ENCODE measurements at regions not wholly inside any gene's neighbourhood (a gene's known extent, or its start where the extent isn't known, plus 50 kb on each side); places are given as distances from the start of the nearest gene placed in this dataset.

GRCh38 chr7:51471210-51471980 lies 154.8 kb upstream of the COBL start:
- DNase-seq (ENCODE audit: low spot score) = no peak
- Mint-ChIP-seq H3K4me1 (ENCODE audit: low read depth) (peaks cover 7% of the 10 kb centered on the region), H3K36me3 (ENCODE audit: low read depth) (no peaks in the 10 kb centered on the region), H3K9me3 (peaks cover 4% of the 10 kb centered on the region), H3K4me3 (ENCODE audit: low read depth) (no peak overlapping the region), H3K27ac (no peak overlapping the region), H3K27me3 (ENCODE audit: low read depth) (peaks cover 11% of the 10 kb centered on the region)
- intact Hi-C loops (cut with micrococcal nuclease) = no loop called here

GRCh38 chr7:51467384-51468017 lies 150.9 kb upstream of the COBL start:
- DNase-seq (ENCODE audit: low spot score) = no peak
- Mint-ChIP-seq H3K4me1 (ENCODE audit: low read depth) (peaks cover 7% of the 10 kb centered on the region), H3K4me3 (ENCODE audit: low read depth) (no peak overlapping the region), H3K36me3 (ENCODE audit: low read depth) (no peaks in the 10 kb centered on the region), H3K27me3 (ENCODE audit: low read depth) (peaks cover 11% of the 10 kb centered on the region), H3K9me3 (no peaks in the 10 kb centered on the region), H3K27ac (no peak overlapping the region)
- intact Hi-C loops (cut with micrococcal nuclease) = no loop called here

- no peaks in the 10 kb centered on the region for H3K9me3 Mint-ChIP-seq
- no peaks in the 10 kb centered on the region for H3K4me1 Mint-ChIP-seq (ENCODE audit: low read depth)
- H3K4me3 Mint-ChIP-seq (ENCODE audit: low read depth) = no peak overlapping the region
- H3K27me3 Mint-ChIP-seq (ENCODE audit: low read depth) = no peaks in the 10 kb centered on the region
- H3K27ac Mint-ChIP-seq = no peak overlapping the region
- DNase-seq (ENCODE audit: low spot score) = no peak
- H3K36me3 Mint-ChIP-seq (ENCODE audit: low read depth) = no peaks in the 10 kb centered on the region
- intact Hi-C loops (cut with micrococcal nuclease) = no loop called here
Observed at GRCh38 chr7:51459809-51460208, 143.2 kb upstream of the COBL start.

DNA sequence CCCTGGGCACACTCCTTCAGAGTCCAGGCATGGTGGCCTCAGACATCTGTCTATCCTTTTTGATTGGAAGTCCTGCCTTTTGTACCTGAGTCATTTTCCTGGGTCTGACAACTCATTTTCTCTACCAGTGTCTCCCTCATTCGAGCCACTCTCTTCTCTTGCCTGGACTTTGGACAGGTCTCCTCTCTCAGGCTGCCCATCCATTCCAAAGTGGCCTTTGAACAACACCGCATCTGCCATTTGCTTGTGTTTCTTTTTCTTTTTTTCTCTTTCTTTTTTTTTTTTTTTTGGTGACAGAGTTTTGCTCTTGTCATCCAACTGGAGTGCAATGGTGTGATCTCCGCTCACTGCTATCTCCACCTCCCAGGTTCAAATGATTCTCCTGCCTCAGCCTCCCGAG lies 142.1 kb upstream of the COBL start:
- H3K27ac Mint-ChIP-seq = no peak overlapping the region

DNA sequence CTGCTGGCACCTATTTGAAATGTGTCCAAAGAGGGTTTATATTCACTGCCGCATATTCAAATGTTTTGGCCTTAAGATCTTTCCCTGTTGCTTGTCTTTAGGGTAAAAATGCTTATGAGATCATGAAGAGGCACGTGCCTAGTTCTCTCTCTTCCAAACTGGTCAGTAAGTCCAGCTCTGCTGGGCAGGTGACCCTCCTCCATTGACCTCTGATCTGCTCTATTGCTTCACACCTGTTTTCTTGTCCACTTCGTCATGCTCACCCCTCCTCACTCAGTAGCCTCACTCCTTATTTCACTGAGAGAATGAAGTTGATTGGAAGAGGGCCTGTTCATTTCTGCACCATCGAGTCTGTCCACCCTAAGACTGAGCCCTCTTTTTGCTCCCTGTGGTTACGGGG lies 140.5 kb upstream of the COBL start:
- no peak for DNase-seq (ENCODE audit: low spot score)
- H3K27me3 Mint-ChIP-seq (ENCODE audit: low read depth) = no peaks in the 10 kb centered on the region
- no peaks in the 10 kb centered on the region for H3K4me1 Mint-ChIP-seq (ENCODE audit: low read depth)
- no peak overlapping the region for H3K27ac Mint-ChIP-seq
- H3K4me3 Mint-ChIP-seq (ENCODE audit: low read depth) = no peak overlapping the region
- intact Hi-C loops (cut with micrococcal nuclease) = no loop called here
- H3K9me3 Mint-ChIP-seq = no peaks in the 10 kb centered on the region
- H3K36me3 Mint-ChIP-seq (ENCODE audit: low read depth) = no peaks in the 10 kb centered on the region

More for the DNA sequence above, 142.1 kb upstream of the COBL start:
- H3K27me3 Mint-ChIP-seq (ENCODE audit: low read depth) = no peaks in the 10 kb centered on the region
- no peaks in the 10 kb centered on the region for H3K4me1 Mint-ChIP-seq (ENCODE audit: low read depth)
- intact Hi-C loops (cut with micrococcal nuclease) = no loop called here
- no peaks in the 10 kb centered on the region for H3K9me3 Mint-ChIP-seq
- H3K4me3 Mint-ChIP-seq (ENCODE audit: low read depth) = no peak overlapping the region
- DNase-seq (ENCODE audit: low spot score) = no peak
- no peaks in the 10 kb centered on the region for H3K36me3 Mint-ChIP-seq (ENCODE audit: low read depth)

DNA sequence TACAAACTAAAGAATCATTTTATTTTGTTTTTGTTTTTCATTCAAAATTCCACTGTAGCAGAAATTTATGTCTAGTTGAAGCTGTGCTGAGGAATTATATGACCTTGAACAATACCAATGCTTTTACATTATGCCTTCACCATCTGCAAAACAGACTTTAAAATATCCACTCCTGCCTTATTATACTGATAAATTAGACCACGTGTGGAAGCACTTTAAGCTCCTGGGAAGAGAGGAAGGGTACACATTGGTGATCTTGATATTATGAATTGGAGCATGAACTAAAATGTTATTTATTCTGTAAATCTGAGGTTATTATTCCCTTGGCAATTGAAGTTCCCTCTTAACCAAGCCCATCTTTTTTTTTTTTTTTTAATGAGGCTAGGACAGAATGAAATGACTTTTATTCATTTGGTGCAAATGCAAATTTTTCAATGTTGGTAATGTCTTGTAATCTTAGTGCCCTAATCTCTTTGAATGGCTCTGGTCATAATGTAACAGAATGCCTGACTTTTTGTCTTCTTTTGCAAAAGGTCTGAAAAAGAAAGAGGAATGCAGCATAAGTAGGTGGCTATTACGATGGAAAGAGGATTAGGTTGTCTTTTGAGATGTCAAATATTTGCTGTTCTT lies 139.9 kb upstream of the COBL start:
- no peak for DNase-seq (ENCODE audit: low spot score)
- no peaks in the 10 kb centered on the region for H3K36me3 Mint-ChIP-seq (ENCODE audit: low read depth)
- H3K4me1 Mint-ChIP-seq (ENCODE audit: low read depth) = no peaks in the 10 kb centered on the region
- H3K9me3 Mint-ChIP-seq = no peaks in the 10 kb centered on the region
- no peaks in the 10 kb centered on the region for H3K27me3 Mint-ChIP-seq (ENCODE audit: low read depth)
- intact Hi-C loops (cut with micrococcal nuclease) = no loop called here
- H3K4me3 Mint-ChIP-seq (ENCODE audit: low read depth) = no peak overlapping the region
- H3K27ac Mint-ChIP-seq = no peak overlapping the region

DNA sequence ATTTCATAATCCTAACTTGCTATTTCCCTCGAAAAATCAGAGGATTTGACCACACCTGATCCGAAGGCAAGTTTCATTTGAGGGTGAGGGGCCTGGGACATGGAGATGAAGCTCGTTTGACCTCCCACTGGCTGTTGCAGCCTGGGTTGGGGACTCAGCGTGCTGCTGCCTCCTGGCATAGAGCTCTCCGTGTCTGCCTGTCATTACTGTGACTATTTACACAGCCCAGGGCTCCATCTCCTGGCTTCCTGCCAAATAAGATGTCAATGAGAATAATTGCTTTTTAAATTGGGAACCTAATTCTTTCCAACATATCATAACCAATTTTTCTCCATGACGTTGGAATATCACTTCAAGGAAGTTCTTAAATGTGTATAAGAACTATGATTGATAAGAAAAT lies 139.3 kb upstream of the COBL start:
- no peaks in the 10 kb centered on the region for H3K36me3 Mint-ChIP-seq (ENCODE audit: low read depth)
- H3K9me3 Mint-ChIP-seq = no peaks in the 10 kb centered on the region
- H3K27ac Mint-ChIP-seq = no peak overlapping the region
- no peak for DNase-seq (ENCODE audit: low spot score)
- H3K4me3 Mint-ChIP-seq (ENCODE audit: low read depth) = no peak overlapping the region
- intact Hi-C loops (cut with micrococcal nuclease) = no loop called here
- no peaks in the 10 kb centered on the region for H3K4me1 Mint-ChIP-seq (ENCODE audit: low read depth)
- no peaks in the 10 kb centered on the region for H3K27me3 Mint-ChIP-seq (ENCODE audit: low read depth)

GRCh38 chr7:51455513-51455912 lies 138.9 kb upstream of the COBL start:
- intact Hi-C loops (cut with micrococcal nuclease) = no loop called here
- Mint-ChIP-seq H3K36me3 (ENCODE audit: low read depth) (no peaks in the 10 kb centered on the region), H3K4me1 (ENCODE audit: low read depth) (no peaks in the 10 kb centered on the region), H3K4me3 (ENCODE audit: low read depth) (no peak overlapping the region), H3K27ac (no peak overlapping the region), H3K27me3 (ENCODE audit: low read depth) (no peaks in the 10 kb centered on the region), H3K9me3 (no peaks in the 10 kb centered on the region)
- DNase-seq (ENCODE audit: low spot score) = no peak

DNA sequence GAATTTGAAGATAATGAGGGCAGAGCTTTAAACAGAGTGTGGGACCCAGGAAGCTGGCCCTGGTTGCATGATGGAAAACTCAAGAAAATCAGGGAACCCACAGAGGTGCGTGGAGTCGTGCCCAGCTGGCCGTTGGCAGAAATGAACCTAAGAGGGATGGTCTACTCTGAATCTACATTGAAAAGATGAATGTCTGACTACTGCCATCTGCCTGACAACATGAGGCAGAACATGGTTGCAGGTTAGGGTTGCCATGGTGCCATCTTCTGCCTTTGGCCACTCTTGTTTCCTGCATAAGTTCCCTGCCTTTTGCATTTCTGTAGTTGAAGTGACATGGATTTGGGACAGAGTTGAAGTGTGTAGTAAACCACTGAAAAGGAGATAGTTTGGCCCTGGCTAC lies 138.5 kb upstream of the COBL start:
- no peak for DNase-seq (ENCODE audit: low spot score)
- Mint-ChIP-seq H3K4me1 (ENCODE audit: low read depth) (no peaks in the 10 kb centered on the region), H3K27me3 (ENCODE audit: low read depth) (no peaks in the 10 kb centered on the region), H3K36me3 (ENCODE audit: low read depth) (no peaks in the 10 kb centered on the region), H3K9me3 (no peaks in the 10 kb centered on the region), H3K4me3 (ENCODE audit: low read depth) (no peak overlapping the region), H3K27ac (no peak overlapping the region)
- intact Hi-C loops (cut with micrococcal nuclease) = no loop called here

GRCh38 chr7:51452694-51453093 lies 136.1 kb upstream of the COBL start:
- Mint-ChIP-seq H3K27me3 (ENCODE audit: low read depth) (no peaks in the 10 kb centered on the region), H3K36me3 (ENCODE audit: low read depth) (no peaks in the 10 kb centered on the region), H3K4me3 (ENCODE audit: low read depth) (no peak overlapping the region), H3K27ac (no peak overlapping the region), H3K9me3 (no peaks in the 10 kb centered on the region), H3K4me1 (ENCODE audit: low read depth) (no peaks in the 10 kb centered on the region)
- DNase-seq (ENCODE audit: low spot score) = no peak
- intact Hi-C loops (cut with micrococcal nuclease) = no loop called here

GRCh38 chr7:51451751-51452476 lies 135.3 kb upstream of the COBL start:
- Mint-ChIP-seq H3K4me1 (ENCODE audit: low read depth) (no peaks in the 10 kb centered on the region), H3K27ac (no peak overlapping the region), H3K27me3 (ENCODE audit: low read depth) (no peaks in the 10 kb centered on the region), H3K36me3 (ENCODE audit: low read depth) (no peaks in the 10 kb centered on the region), H3K4me3 (ENCODE audit: low read depth) (no peak overlapping the region), H3K9me3 (no peaks in the 10 kb centered on the region)
- intact Hi-C loops (cut with micrococcal nuclease) = no loop called here
- no peak for DNase-seq (ENCODE audit: low spot score)

- no peak for DNase-seq (ENCODE audit: low spot score)
- no peak overlapping the region for H3K4me3 Mint-ChIP-seq (ENCODE audit: low read depth)
- no peaks in the 10 kb centered on the region for H3K36me3 Mint-ChIP-seq (ENCODE audit: low read depth)
- no peaks in the 10 kb centered on the region for H3K9me3 Mint-ChIP-seq
- H3K4me1 Mint-ChIP-seq (ENCODE audit: low read depth) = no peaks in the 10 kb centered on the region
- intact Hi-C loops (cut with micrococcal nuclease) = no loop called here
- no peak overlapping the region for H3K27ac Mint-ChIP-seq
- no peaks in the 10 kb centered on the region for H3K27me3 Mint-ChIP-seq (ENCODE audit: low read depth)
Observed at GRCh38 chr7:51450541-51450940, 133.9 kb upstream of the COBL start.

DNA sequence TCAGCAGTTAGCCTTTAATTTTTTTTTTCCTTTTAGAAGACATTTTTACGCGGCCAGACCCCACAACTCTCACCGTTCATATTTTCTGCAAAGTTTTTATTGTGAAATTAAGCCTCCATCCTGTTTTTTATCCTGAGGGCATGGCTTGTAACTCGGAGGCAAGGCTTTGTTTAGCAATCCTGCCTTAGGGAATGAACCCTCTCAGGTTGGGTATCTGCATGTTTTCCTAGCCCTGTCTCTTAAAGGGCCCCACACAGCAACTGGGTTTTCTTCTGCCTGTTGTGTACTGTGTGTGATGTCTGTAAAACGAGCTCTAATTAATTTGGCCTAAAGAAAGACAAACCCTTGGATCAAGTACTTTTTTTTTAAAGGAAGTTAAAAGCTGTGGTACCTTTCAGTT lies 130.2 kb upstream of the COBL start:
- intact Hi-C loops (cut with micrococcal nuclease) = no loop called here
- Mint-ChIP-seq H3K27ac (no peak overlapping the region), H3K36me3 (ENCODE audit: low read depth) (no peaks in the 10 kb centered on the region), H3K9me3 (peaks cover 11% of the 10 kb centered on the region), H3K27me3 (ENCODE audit: low read depth) (no peaks in the 10 kb centered on the region), H3K4me3 (ENCODE audit: low read depth) (no peak overlapping the region), H3K4me1 (ENCODE audit: low read depth) (no peaks in the 10 kb centered on the region)
- no peak for DNase-seq (ENCODE audit: low spot score)

Data from activated T-helper 2 cell treated with anti-CD3 and anti-CD28 coated beads, Interferon-gamma antibody, Interleukin-2, Interleukin-4, amounts not matched to agents 10 μg/mL and 5 μg/mL and 100 μg/mL, durations not matched to agents 14 hours and 24 hours and 36 hours (primary cell).